NCI-H146 treated with DMSO at 0.1 percent for 48 hours (cell line): ENCODE measurements at regions not wholly inside any gene's neighbourhood (a gene's known extent, or its start where the extent isn't known, plus 50 kb on each side); places are given as distances from the start of the nearest gene placed in this dataset.
A peak's percentile ranks its signal among the peaks of the same experiment; 100 is the strongest.
"Not testable (repeated sequence)": the region's sequence is repeated elsewhere in the genome, so short reads cannot be mapped to it uniquely, and the experiment has no call there.

Source experiments
- DNase-seq: peaks from one replicate; lab custom pipeline; 2025; ENCODE audit not compliant: unreplicated experiment; lab: John Stamatoyannopoulos, UW

DNA sequence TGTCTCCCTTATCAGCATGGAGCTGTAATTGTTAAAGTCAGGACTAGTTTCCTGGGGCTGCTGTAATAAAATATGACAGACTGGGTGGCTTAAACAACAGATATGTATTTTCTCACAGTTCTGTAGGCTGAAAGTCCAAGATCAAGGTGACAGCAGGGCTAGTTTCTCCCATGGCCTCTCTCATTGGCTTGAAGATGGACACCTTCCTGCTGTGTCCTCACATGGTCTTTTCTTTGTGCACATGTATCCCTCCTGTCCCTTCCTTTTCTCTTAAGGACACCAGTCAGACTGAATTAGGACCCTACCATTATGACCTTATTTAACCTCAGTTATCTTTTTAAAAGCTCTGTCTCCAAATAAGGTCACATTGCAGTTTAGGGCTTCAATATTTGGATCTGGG, 700.5 kb upstream of the MEF2C start:
- DNase-seq, result no peak

GRCh38 chr5:89582768-89583339, 699.9 kb upstream of the MEF2C start:
- no peak for DNase-seq

DNA sequence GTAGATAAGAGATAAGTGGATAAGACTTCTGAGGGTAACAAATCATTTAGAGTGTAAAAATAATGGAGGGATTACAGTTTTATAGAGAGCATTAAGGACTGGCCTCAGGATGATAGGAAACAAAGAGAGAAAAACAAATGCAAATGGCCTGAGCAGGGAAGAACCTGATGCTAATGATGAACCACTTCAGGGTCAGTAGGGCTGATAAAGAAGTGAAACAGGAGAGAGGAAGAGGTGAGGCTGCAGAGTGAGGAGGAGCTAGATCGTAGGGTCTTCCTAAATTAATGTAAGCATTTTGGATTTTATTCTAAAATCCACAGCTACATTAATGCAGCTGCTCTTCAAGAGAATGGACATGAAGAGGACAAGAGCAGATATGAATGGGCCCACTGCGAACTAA, 698.0 kb upstream of the MEF2C start:
- no peak for DNase-seq

- no peak for DNase-seq
Measured at GRCh38 chr5:89575319-89575718, 692.3 kb upstream of the MEF2C start.

GRCh38 chr5:89573345-89573744, 690.4 kb upstream of the MEF2C start:
- no peak for DNase-seq

DNA sequence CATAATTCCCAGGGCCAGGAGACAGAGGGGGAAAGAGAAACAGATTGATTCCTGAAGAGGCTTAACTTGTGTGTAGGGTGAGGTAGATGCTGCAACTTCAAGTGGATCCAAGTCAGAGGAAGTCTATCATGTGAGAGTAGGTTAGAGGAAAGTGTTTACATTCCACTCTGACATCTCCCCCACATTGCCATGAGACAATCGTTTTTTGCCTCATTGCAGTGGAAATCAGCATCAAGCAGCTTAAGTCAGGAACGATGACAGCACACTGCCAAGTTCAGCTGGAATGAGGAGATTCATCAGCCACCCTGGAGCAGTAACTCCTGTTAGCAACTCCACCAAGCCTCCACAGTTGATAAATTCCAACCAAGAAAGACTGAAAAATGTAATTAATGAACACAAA, 689.7 kb upstream of the MEF2C start:
- DNase-seq, result no peak

- no peak for DNase-seq
Measured at GRCh38 chr5:89570557-89570956, 687.6 kb upstream of the MEF2C start.

DNA sequence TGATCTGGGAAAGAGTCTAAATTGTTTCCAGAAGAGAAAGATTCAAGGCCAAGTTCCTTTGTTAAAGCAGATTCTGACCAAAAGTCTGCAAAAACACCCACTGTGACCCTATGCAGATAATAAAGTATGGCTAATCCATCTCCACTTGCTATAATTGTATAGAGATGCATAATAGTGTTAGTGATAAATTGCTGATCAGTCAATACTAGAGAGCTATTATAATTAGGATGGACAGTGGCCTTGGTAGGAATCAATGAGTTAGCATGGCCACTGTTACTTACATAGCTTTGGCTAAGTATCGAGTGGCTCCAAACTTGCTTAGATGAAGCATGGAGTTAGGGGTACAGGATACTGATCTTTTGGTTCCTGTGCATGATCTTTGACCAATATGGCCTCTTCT, 683.4 kb upstream of the MEF2C start:
- no peak for DNase-seq

GRCh38 chr5:89560696-89561095, 677.7 kb upstream of the MEF2C start:
- DNase-seq, result peak; percentile 76

DNA sequence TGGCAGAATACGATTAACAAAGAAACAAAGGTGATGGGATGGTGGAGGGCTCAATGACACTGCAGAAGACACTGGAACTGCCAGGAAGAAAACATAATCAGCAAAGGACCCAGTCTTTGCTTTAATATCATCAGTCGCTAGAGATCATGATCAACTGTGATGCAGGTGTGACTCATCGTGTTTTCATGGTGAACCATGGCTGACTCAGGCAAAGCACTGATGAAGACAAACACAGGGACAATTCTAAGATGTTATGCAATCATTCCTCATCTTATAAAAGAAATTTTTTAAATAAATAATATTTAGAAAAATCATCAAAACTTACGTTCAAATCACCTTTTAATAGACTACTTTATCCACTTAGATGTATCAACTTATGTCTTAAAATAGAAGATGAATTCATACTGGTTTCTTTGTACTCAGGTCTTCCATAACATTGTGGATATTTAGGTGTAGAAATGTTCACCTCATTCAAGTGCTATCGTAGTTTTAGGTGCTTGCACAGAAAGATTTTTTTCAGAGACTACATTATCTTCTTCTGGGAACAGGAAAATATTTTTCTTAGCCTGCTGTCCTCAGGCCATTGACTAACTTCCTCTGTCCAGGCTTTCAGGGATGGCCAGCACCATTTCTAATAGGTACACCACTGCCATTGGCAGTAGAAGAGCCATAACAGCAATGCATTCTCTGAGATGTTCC, 673.4 kb upstream of the MEF2C start:
- DNase-seq, result no peak

DNA sequence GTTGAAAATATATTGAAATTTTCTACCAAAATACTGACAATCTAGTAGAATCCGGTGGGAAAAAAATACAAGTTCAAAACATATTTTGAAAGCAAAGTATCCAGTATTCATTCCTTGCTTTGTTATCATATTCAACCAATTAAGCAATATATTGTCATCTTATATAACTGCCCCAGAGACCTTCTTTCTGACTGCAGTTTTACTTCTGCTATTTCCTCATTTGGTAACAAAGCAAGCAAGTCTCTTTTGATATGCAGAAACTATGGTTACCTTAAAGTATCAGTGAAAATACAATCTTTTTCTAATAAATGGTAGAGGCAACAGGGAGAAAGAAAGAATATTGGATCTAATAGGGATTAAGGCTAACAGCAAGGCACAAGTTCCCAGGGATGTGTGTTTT, 663.7 kb upstream of the MEF2C start:
- DNase-seq, result no peak

DNA sequence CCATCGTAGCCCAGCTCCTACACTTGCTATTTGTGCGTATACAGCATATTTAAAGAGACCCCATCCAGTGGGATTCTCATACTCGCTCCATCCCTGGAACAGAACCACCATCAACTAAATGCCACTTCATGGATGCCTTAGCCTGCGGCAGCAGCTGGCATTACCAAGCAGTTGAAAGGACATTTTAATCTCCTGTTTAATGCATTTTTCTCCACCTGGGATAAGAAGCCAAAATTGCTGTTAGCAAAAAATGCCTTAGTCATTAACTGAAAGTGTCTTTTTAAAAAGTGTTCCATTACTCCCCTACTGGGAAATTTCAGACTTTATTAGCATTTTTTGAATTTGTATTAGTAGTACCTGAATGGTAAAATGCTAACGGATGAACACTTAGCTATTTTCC, 662.6 kb upstream of the MEF2C start:
- DNase-seq, result no peak

DNA sequence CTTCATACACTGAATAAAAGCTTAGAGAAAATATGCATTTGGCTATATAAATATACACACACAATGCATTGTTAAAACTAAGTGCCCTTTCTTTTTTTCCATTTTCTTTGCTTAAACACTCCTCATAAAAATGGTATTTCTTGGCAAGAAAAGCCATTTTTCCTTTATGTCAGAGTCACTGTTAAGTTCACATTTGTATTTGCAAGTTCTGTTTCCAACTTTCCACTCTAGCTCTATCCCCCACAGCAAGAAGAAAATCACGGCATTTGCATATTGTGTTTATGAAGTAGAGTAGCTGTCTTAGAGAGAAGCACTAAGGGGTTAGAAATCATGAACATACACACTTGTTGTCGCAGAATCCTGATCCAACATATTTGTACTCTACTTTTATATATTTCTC, 662.1 kb upstream of the MEF2C start:
- no peak for DNase-seq

GRCh38 chr5:89542736-89543135, 659.8 kb upstream of the MEF2C start:
- DNase-seq, result no peak

DNA sequence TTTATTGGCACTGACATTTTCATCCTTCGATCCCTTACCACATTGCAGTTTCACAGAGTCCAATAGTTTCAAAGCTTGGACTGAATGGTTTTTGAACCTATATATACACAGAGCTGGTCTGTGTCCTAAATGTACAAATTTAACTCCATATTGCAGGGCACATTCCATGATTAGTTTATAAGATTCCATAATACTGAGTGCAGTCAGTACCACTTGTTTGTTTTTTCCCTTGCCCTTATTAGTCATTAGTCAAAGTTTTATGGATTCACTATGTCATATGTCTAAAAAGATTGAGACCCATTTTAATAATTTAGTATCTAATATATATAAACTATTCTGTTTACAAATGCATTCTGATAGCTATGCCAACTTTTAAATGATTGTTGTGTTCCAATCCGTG, 654.8 kb upstream of the MEF2C start:
- no peak for DNase-seq

GRCh38 chr5:89536020-89536419, 653.0 kb upstream of the MEF2C start:
- DNase-seq, result no peak

DNA sequence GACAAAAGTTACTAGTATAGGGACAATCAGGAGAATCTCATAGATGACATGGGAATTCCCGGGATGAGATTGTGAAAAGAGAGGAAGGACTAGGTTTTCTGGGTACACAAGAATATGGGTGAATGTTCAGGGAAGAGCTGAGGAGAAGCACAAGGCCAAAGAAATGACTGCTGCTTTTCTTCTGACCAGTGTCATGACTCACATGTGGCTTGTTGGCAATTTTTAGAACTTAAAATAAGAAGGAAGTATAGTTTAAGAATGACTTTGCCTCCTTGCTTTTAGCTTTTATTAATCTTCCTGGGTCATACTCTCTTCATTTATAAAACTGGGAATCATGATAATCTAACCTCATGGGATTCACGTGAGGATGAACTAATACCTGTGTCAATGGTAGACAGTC, 652.4 kb upstream of the MEF2C start:
- DNase-seq, result no peak

DNA sequence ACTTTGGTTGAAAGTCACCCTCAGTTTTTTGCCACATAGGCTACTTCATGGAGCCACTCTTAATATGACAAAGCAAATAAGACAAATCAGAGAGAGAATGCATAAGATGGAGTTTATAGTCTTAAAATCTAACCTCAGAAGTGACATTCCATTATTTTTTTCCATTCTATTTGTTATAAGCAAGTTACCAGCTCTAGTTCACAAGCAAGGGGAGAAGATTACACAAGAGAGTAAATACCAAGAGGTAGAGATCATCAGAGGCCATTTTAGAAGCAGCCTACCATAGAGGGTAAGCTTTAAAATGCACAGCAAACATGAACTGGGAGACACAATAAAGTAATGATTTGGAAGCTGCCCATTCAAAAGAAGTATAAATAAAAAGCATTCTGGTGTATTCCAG, 651.3 kb upstream of the MEF2C start:
- DNase-seq, result no peak

DNA sequence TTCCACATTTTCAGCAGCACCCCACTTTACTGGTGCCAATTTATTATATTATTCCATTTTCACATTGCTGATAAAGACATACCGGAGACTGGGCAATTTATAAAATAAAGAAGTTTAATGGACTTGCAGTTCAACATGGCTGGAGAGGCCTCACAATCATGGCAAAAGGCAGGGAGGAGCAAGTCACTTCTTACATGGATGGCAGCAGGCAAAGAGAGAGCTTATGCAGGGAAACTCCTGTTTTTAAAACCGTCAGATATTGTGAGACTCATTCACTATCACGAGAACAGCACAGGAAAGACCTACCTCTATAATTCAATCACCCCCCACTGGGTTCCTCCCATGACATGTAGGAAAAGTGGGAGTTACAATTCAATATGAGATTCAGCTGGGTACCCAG, 641.8 kb upstream of the MEF2C start:
- DNase-seq, result no peak

DNA sequence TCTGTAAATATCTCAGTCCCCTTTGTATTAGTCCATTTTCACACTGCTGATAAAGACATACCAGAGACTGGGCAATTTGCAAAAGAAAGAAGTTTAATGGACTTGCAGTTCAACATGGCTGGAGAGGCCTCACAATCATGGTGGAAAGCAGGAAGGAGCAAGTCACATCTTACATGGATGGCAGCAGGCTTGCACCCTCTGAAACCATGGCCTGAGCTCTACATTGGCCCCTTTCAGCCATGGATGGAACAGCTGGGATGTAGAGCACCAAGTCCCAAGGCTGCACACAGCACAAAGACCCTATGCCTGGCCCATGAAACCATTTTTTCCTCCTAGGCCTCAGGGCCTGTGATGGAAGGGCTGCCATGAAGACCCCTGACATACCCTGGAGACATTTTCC, 640.9 kb upstream of the MEF2C start:
- DNase-seq, result not testable (repeated sequence)

- no peak for DNase-seq
Measured at GRCh38 chr5:89520771-89521170, 637.8 kb upstream of the MEF2C start.

DNA sequence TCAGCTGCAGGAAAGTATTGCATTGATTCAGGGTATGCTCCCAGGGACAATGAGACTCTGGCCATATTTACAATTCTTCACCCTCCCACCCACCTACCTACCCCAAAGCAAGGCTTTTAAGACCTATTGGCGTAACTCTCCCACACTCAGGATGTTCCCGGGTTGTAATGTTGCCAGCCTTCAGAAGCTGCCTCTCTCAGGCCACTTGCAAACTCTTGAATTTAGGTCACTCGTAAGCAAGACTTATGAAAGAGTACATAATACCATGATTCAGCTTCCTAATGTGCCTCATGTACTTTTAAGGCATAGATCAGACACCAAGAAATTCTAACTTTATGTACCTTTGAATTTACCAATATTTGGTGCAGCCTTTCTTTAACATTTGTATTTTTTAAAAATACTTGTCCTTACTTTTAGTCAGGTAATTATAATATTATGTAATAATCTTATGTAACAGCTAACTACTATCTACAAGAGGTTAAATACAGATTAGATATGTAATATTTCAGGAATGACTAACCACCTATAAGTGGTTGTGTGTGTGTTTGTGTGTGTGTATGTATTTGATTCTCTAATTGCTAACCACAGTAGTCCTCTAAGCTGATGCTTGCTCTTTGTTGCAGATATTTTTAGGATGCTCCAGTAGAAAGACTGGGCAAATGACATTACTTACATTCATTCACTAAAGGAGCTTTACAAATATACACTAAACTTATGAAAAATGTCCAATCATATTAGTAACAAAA, 630.5 kb upstream of the MEF2C start:
- no peak for DNase-seq

GRCh38 chr5:89504051-89504450, 621.1 kb upstream of the MEF2C start:
- DNase-seq, result no peak
